ENCODE measurements at regions not wholly inside any gene's neighbourhood (a gene's known extent, or its start where the extent isn't known, plus 50 kb on each side); places are given as distances from the start of the nearest gene placed in this dataset.

DNA sequence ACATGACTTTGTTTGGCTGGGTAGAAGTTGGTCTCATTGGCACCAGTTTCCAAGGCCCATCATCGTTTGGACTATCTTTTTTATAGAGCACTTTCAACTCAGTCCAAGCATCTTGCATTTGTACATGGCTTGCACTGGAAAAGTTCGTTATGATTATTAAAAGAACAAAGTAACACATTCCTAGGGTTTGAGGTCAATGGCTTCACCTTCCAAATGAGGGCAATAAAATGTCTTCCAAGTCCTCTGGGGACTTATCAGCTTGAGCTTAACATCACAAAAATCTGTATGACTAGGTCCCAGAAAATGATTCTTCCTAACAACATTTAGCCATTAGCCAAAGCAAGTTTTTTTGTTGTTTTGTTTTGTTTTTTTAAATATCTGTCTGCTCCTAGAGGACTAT lies 610.8 kb downstream of the LMO4 start:
- TF ChIP-seq CTCF (IDR thresholded peaks at IDR 0.05) (no peak), POLR2A (IDR thresholded peaks at IDR 0.05) (no peak)

Measured in lower leg skin (tissue), 3 donors.